ENCODE measurements at regions not wholly inside any gene's neighbourhood (a gene's known extent, or its start where the extent isn't known, plus 50 kb on each side); places are given as distances from the start of the nearest gene placed in this dataset.

DNA sequence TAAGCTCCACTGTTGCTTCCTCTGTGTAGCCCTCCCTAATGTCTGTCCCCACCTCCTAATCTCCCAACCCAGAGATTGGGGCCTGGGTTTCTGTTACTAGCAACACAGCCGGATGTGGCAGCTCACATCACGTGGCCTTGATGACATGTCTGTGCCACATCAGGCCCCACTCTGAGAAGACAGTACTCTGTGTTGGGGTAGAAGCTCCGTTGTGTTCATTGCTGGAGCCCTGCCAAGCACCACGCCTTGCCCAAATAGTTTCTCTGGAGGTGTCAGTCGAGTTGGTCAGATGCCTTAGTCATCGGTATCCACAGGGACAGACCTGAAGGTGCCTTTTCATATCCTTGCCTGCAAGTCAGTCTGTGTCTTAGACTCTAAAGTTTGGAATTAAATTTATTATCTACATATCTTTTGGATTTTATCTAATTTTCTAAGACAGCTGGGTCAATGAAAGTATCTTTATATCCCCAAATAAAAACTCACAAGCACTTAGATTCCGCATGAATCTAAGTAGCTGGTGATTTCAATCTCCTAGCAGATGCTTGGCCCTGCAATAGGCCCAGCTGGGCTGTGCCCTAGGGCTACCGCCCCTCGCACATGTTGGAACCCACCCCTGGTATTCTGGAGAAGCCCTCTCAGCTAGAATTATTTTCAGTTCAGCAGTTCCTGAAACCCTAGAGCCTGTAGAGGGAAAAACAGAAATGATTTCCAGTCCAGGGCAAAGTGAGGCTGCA is 204.0 kb upstream of the TSHZ3 start:
- in situ Hi-C loops (cut with MboI; ENCODE audit: low sequenced_read_pairs), result no loop called here
- H2BK5ac ChIP-seq (ENCODE audit: low read depth, low read length, poor library complexity, severe bottlenecking), result no peak overlapping the region
- H2AK5ac ChIP-seq (ENCODE audit: low read depth, low read length), result no peak overlapping the region
- no peaks in the 10 kb centered on the region; the same call in 1 of the 2 replicates for H3K27me3 ChIP-seq (ENCODE audit: control insufficient read depth, insufficient read depth, low read length)
- H3K56ac ChIP-seq (ENCODE audit: extremely low read depth, insufficient read depth, low read length), result no peak overlapping the region
- H3K9me1 ChIP-seq (ENCODE audit: insufficient read depth, low read length), result no peaks in the 10 kb centered on the region
- POLR2A ChIA-PET (ENCODE audit: unreplicated experiment), result no interaction called here
- no peak overlapping the region for H4K91ac ChIP-seq (ENCODE audit: insufficient read depth, low read depth, low read length)
- no peak overlapping the region for H2BK15ac ChIP-seq (ENCODE audit: low read depth, low read length)
- dilution Hi-C loops (cut with HindIII; ENCODE audit: low sequenced_read_pairs, unreplicated experiment), result no loop called here
- H2BK20ac ChIP-seq (ENCODE audit: low read depth, low read length), result no peak overlapping the region
- no peaks in the 10 kb centered on the region for H3K4me1 ChIP-seq (ENCODE audit: control insufficient read depth, insufficient read depth, low read length)
- DNase-seq (no peak), ATAC-seq (ENCODE audit: low read depth) (no peak)
- no peaks in the 10 kb centered on the region for H4K20me1 ChIP-seq (ENCODE audit: insufficient read depth, low read length)
- peak overlapping the region; percentile 21 for H2AFZ ChIP-seq (replicated peaks; ENCODE audit: low read length, poor library complexity)
- no peaks in the 10 kb centered on the region for H3K9me3 ChIP-seq (ENCODE audit: control insufficient read depth, insufficient read depth, low read length)
- no peak overlapping the region for H4K5ac ChIP-seq (ENCODE audit: low read depth, low read length)
- no TSS peak for BruUV-seq (replicated peaks)
- intact Hi-C loops (cut with micrococcal nuclease), result no loop called here
- no peak overlapping the region for H3K23ac ChIP-seq (ENCODE audit: low read depth, low read length)
- H3K79me1 ChIP-seq (ENCODE audit: low read depth in 1 of 2, low read length in 2 of 2), result no peaks in the 10 kb centered on the region
- no peak for TF ChIP-seq RCOR1 (IDR thresholded peaks at IDR 0.05; ENCODE audit: insufficient replicate concordance, low read length)
- CTCF ChIA-PET, result no interaction called here
- H2AK9ac ChIP-seq (replicated peaks; ENCODE audit: low read depth, low read length, poor library complexity), result no peak overlapping the region
- no peak overlapping the region for H3K27ac ChIP-seq (ENCODE audit: insufficient read depth, low read length)
- no peak overlapping the region for H3K18ac ChIP-seq (ENCODE audit: low read depth, low read length)
- no peak overlapping the region for H2BK120ac ChIP-seq (ENCODE audit: low read depth, low read length)
- no peak overlapping the region for H3K14ac ChIP-seq (replicated peaks; ENCODE audit: low read depth, low read length)
- no peak overlapping the region for H4K8ac ChIP-seq (ENCODE audit: low read depth in 2 of 2, low read length in 2 of 2)
- no peak overlapping the region for H3K4me2 ChIP-seq (ENCODE audit: low read depth, low read length)
- H3K4ac ChIP-seq (ENCODE audit: low read depth, low read length), result no peak overlapping the region
- WGBS, 2 experiments (ENCODE audit: extremely low coverage in 2 of 2, insufficient read length in 1 of 2), result 18% methylated on average over 2 of the region's 9 CpGs; no CpG with 5 or more reads in 1 of the 2 experiments
- H3K36me3 ChIP-seq (ENCODE audit: control insufficient read depth, insufficient read depth, low read length), result no peaks in the 10 kb centered on the region
- H3K4me3 ChIP-seq (ENCODE audit: insufficient read depth, low read depth, low read length), result no peak overlapping the region
- no peak overlapping the region for H3K9ac ChIP-seq (ENCODE audit: low read depth, low read length)

Measured in IMR-90 (cell line).